GM19372 (cell line): ENCODE measurements at regions not wholly inside any gene's neighbourhood (a gene's known extent, or its start where the extent isn't known, plus 50 kb on each side); places are given as distances from the start of the nearest gene placed in this dataset.
"Not testable (repeated sequence)": the region's sequence is repeated elsewhere in the genome, so short reads cannot be mapped to it uniquely, and the experiment has no call there.

ENCODE experiments used
- ATAC-seq: cut with Tn5 transposase; IDR thresholded peaks from one replicate; pipeline ENCODE4 v1.9.1; 2021; ENCODE audit warnings: mild to moderate bottlenecking, low read depth, moderate library complexity; ENCODE audit not compliant: unreplicated experiment

DNA sequence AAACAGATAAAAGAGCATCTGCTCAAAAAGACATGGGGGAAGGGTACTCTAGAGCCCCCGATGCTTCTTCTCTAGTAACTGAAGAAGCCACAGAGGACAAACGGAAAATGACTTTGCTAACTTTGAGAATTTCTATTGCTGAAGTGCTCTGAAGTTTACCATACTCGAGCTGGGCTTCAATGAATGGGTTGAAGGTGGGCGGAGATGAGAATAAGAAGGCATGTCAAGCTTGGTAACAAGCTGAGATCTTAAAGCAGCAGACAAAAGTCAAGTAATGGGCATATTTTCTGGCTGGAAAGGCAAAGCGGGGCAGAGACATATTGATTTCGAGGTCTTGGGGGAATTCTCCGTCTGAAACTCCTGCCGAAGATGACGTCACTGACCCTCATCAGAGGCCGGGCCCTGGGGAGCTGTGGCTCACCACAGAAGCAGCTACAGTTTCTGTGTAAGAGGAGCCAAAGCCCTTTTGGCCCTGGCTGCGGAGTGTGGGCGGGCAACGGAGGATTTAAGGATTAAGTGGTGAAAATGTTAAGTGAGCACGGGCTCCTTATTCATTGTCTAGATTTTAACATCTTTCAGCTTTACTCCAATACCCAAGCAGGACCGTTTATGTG lies 115.8 kb upstream of the SLIT3 start:
- peak; percentile 95 for ATAC-seq

DNA sequence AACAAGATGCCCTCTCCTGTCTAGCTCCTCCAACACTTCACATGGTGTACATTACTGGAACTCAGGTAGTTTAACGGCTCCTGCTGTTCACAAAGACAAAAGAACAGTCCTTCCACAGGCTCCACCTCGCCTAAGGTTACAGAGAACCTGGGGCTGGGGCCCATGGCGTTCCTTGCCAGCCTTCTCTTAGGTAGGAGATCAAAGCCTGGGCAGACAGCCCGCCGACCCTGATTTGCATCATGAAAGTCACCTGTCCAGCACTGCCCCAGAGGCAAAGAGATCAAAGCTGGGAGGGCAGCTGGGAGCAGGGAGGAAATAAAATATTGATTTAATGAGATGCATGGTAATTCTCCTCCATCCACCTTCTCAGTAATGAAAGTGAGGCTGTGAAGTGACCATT lies 115.0 kb upstream of the SLIT3 start:
- ATAC-seq, result no peak

DNA sequence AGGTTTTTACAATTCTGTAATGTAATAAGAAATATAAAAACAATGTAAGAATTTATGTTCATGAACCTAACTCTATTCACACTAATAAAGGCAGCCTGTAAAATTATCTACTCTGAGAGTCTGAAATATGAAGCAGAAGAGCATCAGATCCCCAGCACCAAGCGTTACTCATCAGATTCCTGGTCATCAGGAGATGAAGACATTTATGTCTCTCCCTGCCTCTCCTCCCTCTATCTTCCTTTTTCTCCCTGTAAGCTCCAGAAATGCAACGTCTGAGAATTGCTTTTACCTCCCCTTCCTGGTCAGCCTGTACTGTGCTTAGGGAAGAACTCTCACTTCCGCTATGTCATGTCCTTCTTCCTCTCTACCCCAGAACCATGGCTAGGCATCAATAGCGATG lies 114.4 kb upstream of the SLIT3 start:
- no peak for ATAC-seq

DNA sequence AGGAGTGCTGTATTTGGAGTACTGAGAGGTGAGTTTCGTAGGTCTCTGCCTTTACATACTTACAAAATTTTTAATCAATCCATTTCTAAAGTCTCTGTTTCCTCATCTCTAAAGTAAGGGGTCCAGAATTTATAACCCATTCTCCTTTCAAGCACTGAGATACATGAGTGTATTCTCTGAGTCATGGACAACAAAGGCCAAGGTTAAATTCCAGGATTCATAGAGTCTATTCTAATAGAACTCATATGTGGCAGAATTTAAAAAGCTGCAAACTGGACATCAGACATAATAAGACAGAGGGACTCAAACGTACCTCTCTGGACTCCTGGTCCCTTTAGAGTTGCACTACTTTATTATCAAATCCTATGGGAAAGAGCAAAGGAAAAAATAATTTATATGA lies 112.5 kb upstream of the SLIT3 start:
- ATAC-seq, result no peak

DNA sequence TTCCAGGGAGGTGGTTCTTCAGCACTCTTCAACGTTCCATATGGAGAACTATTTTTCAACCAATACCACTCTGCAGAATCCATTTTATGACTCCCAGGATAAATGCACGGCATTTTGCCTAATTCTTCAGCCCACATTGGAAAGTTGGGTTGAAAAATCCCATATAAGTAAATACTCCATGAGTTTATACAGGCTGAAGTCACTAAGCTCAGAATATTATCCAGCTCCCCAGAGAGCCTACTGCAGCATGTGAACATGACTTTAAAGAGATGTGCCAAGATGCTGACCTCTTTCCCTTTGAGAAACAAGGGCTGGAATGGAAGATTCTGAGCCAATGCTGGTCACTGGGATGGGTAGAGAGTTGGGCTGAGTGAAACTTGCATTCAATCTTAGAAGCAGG lies 111.9 kb upstream of the SLIT3 start:
- ATAC-seq, result no peak

DNA sequence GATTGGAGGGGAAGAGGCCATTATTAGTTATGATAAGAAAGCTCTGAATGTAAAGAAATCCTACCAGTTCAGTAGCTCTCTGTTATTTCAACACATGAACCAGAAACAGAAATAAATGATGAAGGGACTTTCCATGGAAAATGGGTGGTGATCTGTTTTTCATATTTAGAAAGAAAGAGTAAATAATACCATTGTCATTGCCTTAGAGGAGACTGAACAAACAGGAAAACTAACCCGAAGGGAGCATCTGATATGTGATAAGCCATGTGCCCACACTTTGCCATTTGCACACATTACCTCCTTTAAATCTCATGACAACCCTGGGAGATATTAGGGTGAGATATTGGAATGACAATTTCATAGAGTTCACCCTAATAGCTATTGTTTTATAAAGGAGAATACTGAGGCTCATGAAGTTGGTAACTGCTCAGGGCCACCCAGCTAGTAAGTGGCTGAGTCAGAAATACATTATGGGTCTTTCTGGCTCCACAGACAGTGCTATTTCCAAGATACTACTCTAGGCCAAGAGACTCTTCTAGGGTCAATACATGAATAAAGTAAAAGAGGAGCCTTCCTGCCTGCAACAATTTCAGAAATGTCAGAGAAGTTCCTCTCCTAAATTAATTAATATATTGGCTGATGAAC lies 111.0 kb upstream of the SLIT3 start:
- no peak for ATAC-seq

DNA sequence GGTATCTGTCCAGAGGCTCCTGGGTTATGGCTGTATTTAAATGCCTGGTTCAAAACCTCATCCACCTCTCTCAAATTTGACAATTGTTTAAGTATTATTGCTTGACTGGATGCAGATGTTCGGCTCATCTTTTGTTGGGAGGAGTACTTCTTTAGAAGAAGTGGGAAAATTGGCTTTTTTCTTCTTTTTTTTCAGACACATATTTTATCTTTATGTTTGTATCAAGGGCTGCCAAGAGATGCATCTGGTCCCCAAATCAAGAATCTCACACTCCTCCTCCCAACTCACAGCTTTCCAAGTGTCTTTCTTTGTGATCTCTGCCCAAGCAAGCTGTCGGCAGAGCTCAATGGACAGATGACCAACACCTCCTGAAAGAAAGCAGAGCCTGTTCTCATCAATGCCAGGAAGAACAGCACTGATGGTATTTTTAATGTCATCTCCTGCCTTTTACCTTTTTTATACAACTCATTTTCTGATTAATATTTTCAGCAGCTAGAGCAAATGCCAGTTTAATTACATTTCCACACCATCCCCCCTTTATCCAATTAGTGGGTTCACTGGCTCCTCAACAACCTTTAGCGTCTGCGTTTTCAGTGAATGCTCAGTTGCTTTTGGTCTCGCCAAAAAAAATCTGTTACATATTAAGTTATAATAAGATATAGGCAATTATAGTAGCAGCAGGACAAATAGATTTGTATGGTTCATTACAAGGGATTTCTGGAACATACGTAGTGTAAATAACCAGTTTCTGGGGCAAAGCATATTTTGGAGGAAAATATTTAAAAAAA lies 110.3 kb upstream of the SLIT3 start:
- ATAC-seq, result no peak

DNA sequence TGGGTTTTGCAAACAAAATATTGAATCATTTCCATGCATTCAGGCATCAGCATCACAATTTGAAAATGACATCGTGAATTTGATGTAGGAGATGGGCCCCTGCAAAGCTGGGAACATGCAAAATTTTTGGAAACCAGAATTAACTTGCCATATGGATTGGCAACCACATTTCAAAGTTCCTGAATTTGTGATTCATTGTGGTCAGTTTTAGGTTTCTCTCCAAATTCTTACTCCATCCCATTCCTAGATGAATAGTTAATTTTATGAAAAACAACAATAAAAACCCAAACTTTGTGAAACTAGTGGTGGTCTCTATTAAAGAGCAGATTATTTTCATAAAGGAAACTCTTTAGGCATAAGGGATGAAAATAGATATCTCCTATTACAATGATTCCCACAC lies 107.8 kb upstream of the SLIT3 start:
- ATAC-seq, result no peak

DNA sequence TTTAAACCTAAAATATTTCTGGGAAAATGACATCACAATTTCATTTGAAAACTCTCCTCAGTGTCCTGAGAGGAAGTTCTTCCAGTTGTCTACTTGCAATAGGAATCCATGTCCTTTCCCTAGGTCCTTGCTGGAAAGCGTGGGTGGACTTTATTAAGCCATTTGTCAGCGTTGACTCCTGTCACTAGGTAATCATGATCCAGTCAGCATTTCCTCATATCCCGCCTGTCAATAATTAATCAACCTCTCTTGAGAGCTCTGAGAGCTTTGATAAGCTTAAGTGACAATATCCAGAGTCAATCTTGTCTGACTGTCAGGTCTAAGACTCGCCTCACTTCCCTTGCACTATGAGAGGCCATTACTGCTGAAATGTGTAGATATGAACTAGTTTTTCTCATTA lies 107.2 kb upstream of the SLIT3 start:
- no peak for ATAC-seq

DNA sequence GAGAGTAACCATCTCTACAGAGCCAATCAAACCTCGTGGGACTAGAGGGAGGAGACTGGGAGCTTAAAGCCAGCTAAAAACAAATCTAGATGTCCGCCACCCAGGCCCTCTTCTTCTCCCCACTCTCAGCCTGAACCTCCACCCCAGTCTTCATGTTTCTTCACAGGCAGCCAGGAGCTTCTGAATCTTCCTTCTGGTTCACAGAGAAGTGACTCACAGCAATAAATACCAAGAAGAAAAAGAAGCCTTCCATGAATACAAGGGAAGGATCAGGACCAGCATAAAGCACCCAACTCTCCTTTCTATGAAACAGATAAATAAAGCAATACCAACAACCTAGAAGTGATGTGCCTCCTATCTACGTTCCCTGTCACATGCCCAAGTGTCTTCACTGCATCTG lies 103.3 kb upstream of the SLIT3 start:
- ATAC-seq, result no peak

DNA sequence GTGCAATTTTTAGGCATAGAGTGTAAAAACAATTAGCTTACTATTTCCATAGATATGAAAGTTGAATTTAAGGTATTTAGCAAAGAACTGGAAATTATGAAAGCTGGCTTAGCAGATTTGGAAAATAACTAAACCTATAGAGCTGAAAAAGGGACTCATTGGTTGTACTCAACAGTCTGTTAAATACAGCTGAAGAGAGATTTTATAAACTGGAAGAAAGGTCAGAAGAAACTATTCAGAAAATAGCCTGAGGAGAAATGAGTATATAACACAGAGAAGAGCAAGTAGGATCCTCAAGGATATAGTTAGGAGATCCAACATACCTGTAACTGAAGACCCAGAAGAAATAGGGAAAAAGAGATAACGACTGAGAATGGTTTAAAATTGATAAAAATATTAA lies 97.6 kb upstream of the SLIT3 start:
- ATAC-seq, result no peak

DNA sequence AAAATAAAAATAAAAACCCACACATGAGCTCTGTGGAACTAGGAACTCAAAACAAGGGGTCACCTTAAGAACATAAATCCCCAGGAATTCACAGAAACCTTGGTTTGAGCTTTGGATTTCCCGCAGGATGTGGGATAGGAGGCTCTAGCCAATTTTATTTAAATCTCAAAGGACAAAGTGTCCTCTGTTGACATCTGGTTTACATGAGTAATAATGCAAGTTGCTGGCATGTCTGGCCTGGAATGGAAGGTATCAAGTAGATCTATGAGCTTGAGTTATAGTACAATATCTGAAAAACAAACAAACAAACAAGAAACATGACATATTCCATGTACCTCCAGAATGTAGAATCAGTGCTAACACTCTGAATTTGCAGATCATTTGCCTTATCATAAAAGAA lies 94.2 kb upstream of the SLIT3 start:
- no peak for ATAC-seq

DNA sequence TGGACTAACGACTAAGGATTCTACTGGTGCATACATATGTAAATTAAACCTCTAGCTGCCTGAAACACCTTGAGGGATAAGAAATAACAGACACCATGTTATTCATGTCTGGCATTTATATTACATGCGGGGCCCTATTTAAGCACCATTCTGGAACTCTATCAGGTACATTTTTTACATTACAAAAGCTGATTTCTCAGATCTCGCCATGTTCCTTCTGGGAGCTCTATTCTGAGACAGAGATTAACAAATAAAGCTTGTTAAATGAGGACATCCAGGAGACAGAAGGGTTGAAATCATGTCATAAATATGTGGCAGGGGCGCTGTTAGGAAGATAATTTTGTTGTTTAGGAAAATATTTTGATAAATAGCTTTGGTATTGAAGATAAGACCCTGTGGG lies 93.4 kb upstream of the SLIT3 start:
- no peak for ATAC-seq

DNA sequence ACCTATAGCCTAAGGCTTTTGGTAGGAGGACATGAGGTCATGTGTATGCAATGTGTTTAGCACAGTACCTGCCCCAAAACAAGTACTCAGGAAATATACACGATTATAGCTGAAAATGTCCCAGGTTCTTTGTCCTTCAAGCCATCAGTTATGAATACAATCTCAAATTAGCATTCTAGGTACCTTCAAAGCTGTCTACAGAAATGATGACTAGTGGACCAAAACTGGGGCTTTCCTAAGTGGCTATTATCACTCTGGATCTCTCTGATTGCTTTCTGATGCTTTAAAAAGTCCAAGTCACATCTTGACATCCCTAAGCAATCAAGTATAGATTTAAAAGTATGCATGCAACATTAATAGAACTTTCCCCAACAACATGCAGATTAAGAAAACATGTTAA lies 93.0 kb upstream of the SLIT3 start:
- no peak for ATAC-seq

DNA sequence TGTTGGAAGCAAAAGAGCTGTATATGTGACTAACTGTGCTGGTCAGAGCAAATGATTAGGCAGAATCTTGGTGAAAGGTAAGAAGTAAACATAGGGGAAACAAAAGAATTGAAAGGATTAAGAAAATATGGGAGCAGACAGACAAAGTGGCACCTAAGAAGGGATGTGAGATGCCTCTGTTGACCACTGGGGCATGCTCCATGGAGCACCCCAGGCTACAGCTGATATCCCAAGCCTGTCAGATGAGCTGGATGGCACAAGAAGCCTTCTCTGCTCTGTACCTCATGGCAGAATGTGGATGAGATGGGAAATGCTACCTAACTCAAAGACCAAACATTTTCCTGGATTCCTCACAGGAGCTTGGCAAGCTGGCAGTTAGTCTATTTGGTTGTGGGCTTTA lies 89.3 kb upstream of the SLIT3 start:
- no peak for ATAC-seq

DNA sequence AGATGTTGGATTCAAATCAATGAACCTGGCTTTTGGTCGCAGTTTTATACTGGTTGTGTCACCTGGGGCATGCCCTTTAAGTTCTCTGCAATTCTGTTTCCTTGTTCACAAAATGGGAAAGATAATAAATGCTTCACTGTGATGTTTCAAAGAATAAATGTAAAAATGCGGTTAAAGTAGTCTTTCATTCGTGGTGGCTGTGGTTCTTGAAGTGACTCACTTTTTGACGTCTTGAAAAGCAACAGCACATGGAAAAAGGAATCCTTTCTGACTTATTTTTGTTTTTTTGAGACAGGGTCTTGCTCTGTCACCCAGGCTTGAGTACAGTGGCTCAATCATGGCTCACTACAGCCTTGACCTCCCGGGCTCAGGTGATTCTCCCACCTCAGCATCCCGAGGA lies 88.4 kb upstream of the SLIT3 start:
- ATAC-seq, result no peak

DNA sequence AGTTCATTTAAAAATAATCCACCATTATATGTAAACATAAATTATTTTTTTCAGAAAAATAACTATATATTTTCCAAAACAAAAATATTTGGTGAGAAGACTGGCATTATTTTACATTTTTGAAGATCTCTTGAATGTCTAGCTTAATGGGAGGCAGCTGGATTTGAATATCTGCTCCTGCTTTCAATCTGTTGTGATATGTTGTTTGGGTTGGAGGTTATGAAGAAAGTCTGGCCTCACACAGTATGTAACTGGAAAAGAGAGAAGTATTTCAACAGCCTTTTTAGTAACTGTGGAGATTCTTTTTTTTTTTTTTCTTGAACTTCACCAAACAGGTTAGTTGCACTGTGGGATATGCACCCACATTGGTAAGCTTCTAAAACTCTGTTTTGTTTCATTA lies 84.7 kb upstream of the SLIT3 start:
- ATAC-seq, result no peak

DNA sequence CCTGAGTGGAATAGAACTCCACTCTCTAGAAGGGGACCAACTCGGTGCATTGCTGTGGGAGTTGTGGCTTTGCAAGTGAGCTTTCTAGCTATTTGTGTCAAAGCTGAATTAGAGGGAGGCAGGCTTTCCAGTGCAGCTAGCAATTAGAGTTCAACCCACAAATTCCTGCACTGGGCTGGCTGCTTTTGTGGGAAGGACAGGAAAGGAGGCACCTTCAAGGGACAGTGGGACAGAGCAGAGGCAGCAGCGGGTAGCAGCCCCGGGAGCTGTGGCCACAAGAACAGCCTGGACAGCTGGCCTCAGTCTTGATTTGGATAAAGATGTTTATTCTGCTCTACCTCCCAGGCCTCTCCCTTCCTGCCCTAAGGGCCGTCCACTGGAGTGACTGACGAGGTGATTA lies 83.7 kb upstream of the SLIT3 start:
- no peak for ATAC-seq

DNA sequence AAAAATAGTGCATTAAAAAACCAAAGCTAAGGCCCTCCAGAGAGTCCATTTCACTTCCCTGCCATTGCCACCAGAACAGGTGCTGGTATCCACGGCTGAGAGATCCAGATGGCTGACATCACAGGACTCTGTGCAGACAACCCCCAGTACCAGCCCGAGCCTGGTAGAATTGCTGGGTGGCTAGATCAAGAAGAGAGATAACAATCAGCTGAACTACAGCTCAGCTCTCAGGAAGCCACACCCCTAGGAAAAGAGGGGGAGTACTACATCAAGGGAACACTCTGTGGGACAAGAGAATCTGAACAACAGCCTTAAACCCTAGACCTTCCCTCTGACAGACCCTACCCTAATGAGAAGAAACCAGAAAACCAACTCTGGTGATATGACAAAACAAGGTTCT lies 73.8 kb upstream of the SLIT3 start:
- ATAC-seq, result no peak

DNA sequence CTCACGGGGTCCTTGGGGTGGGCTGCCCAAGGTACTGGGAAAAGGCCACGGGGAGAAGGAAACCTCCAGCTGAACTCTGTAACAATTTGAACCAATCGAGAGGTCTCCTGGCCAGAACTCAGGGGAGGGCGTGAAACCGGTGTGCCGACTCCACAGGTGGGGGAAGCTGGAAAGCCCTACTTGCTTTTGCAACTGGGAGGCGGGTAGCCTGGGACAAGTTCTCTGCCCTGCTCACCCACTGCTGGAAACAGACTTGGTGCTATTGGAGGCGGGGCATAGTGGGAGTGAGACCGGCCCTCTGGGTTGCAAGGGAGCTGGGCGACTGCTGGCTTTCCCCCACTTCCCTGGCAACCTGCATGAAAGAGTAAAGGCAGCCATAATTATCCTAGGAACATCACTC lies 73.2 kb upstream of the SLIT3 start:
- no peak for ATAC-seq

DNA sequence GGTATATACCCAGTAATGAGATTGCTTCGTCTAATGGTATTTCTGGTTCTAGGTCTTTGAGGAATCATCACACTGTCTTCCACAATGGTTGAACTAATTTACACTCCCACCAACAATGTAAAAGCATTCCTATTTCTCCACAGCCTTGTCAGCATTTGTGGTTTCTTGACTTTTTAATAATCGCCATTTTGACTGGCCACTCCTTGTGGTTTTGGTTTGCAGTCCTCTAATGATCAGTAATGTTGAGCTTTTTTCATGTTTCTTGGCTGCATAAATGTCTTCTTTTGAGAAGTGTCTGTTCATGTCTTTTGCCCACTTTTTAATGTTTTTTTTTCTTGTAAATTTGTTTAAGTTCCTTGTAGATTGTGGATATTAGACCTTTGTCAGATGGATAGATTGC lies 70.9 kb upstream of the SLIT3 start:
- not testable (repeated sequence) for ATAC-seq

DNA sequence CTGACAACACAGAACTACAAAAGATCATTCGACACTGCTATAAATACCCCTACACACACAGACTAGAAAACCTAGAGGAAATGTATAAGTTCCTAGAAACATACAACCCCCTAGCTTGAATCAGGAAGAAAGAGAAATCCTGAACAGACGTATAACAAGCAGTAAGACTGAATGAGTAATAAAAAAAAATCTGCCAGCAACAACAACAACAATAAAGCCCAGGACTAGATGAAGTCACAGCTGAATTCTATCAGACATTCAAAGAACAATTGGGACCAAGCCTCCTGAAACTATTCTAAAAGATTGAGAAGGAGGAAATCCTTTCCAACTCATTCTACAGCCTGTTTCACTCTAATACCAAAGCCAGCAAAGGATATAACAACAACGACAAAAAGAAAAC lies 68.2 kb upstream of the SLIT3 start:
- no peak for ATAC-seq
